Epidermal melanocyte (primary cell): ENCODE measurements at regions not wholly inside any gene's neighbourhood (a gene's known extent, or its start where the extent isn't known, plus 50 kb on each side); places are given as distances from the start of the nearest gene placed in this dataset.
"Not testable (repeated sequence)": the region's sequence is repeated elsewhere in the genome, so short reads cannot be mapped to it uniquely, and the experiment has no call there.

ENCODE experiments used
- DNase-seq: peaks from one replicate; pipeline ENCODE4 v3.0.0; 2011; ENCODE audit warnings: low spot score; ENCODE audit not compliant: insufficient read length

GRCh38 chr6:163750431-163751031 lies 336.0 kb downstream of the QKI start:
- DNase-seq, result no peak

GRCh38 chr6:163748886-163749285 lies 334.4 kb downstream of the QKI start:
- no peak for DNase-seq

GRCh38 chr6:163748036-163748435 lies 333.5 kb downstream of the QKI start:
- DNase-seq, result no peak

GRCh38 chr6:163747058-163747457 lies 332.5 kb downstream of the QKI start:
- not testable (repeated sequence) for DNase-seq

- peak; percentile 87 for DNase-seq
Measured at GRCh38 chr6:163745536-163746400, 331.2 kb downstream of the QKI start.

GRCh38 chr6:163744256-163744925 lies 329.9 kb downstream of the QKI start:
- no peak for DNase-seq

GRCh38 chr6:163743796-163744195 lies 329.3 kb downstream of the QKI start:
- DNase-seq, result no peak

- DNase-seq, result no peak
Measured at GRCh38 chr6:163741743-163742363, 327.3 kb downstream of the QKI start.

GRCh38 chr6:163741342-163741741 lies 326.8 kb downstream of the QKI start:
- DNase-seq, result no peak

GRCh38 chr6:163739966-163740365 lies 325.4 kb downstream of the QKI start:
- DNase-seq, result no peak

- DNase-seq, result no peak
Measured at GRCh38 chr6:163739408-163739725, 324.8 kb downstream of the QKI start.

GRCh38 chr6:163738725-163739407 lies 324.3 kb downstream of the QKI start:
- no peak for DNase-seq

GRCh38 chr6:163738304-163738703 lies 323.8 kb downstream of the QKI start:
- no peak for DNase-seq

GRCh38 chr6:163735076-163735475 lies 320.6 kb downstream of the QKI start:
- DNase-seq, result no peak

- DNase-seq, result no peak
Measured at GRCh38 chr6:163733061-163733460, 318.5 kb downstream of the QKI start.

- DNase-seq, result no peak
Measured at GRCh38 chr6:163732479-163732878, 318.0 kb downstream of the QKI start.

- DNase-seq, result not testable (repeated sequence)
Measured at GRCh38 chr6:163732014-163732351, 317.5 kb downstream of the QKI start.

GRCh38 chr6:163731215-163732013 lies 316.9 kb downstream of the QKI start:
- no peak for DNase-seq

- DNase-seq, result no peak
Measured at GRCh38 chr6:163730246-163731210, 316.0 kb downstream of the QKI start.
